ENCODE measurements at regions not wholly inside any gene's neighbourhood (a gene's known extent, or its start where the extent isn't known, plus 50 kb on each side); places are given as distances from the start of the nearest gene placed in this dataset.

DNA sequence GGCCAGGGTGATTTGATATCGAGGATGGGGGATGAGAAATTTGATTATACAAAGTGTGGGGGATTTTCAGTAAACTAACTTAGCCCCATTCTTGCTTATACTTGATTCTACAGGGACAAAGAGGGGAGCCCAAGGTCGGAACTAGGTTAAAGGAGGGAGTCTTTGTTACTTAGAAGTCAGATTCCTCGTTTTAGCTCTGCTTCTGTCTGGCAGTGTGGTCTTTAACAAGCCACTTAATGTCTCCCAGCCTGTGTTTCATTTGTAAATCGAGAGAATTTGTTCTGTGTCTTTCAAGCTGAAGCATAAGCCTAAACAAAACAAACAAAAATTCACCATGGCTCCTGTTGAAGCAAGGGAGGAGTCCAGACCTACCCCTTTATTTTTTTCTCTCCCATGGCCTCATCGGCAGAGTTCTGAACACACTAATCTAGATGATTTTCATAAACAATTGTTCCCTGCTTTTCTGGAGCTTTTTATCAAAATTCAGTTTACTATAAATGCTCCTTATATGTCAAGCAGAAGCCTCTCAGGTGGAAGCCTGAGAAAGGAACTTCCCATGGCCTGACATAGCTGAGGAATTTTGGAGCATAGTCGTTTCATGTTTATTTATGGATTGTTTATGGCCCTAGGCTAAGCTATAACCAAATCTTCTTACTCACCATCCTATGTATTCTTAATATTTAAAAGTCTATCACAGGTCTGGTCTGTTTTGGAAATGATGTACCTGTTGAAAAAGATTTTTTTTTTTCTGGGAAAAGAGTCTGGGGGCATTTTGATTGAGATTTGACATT is 62.6 kb upstream of the SYTL5 start:
- H3K27me3 ChIP-seq = no peaks in the 10 kb centered on the region
- H3K4me3 ChIP-seq (ENCODE audit: low read depth, low read length) = no peak overlapping the region
- H3K9me3 ChIP-seq = no peaks in the 10 kb centered on the region
- TF ChIP-seq CTCF (IDR thresholded peaks at IDR 0.05; ENCODE audit: low read depth, low read length) = no peak
- H3K36me3 ChIP-seq = no peaks in the 10 kb centered on the region
- H3K4me1 ChIP-seq = no peaks in the 10 kb centered on the region
- no peak for DNase-seq

GRCh38 chrX:37946197-37946596 is 60.2 kb upstream of the SYTL5 start:
- no peaks in the 10 kb centered on the region for H3K36me3 ChIP-seq
- TF ChIP-seq CTCF (IDR thresholded peaks at IDR 0.05; ENCODE audit: low read depth, low read length) = no peak
- no peak for DNase-seq
- H3K9me3 ChIP-seq = no peaks in the 10 kb centered on the region
- no peak overlapping the region for H3K4me3 ChIP-seq (ENCODE audit: low read depth, low read length)
- no peaks in the 10 kb centered on the region for H3K27me3 ChIP-seq
- H3K4me1 ChIP-seq = no peaks in the 10 kb centered on the region

GRCh38 chrX:37955273-37955672 is 51.1 kb upstream of the SYTL5 start:
- no peak for DNase-seq
- no peaks in the 10 kb centered on the region for H3K27me3 ChIP-seq
- H3K4me1 ChIP-seq = no peaks in the 10 kb centered on the region
- H3K36me3 ChIP-seq = no peaks in the 10 kb centered on the region
- no peaks in the 10 kb centered on the region for H3K9me3 ChIP-seq
- no peak overlapping the region for H3K4me3 ChIP-seq (ENCODE audit: low read depth, low read length)
- no peak for TF ChIP-seq CTCF (IDR thresholded peaks at IDR 0.05; ENCODE audit: low read depth, low read length)

DNA sequence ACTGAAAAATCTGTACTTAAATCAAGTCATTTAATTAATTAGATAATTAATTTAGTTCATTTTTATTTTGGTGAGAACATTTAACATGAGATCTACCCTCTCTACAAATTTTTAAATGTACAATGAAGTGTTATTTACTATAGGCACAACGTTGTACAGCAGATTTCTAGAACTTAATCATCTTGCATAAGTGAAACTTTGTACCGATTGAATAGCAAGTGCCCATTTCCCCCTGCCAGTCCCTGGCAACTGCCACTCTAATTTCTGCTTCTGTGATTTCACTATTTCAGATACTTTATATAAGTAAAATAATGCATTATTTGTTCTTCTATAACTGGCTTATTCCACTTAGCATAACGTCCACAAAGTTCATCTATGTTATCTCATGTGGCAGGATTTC is 50.1 kb upstream of the SYTL5 start:
- Histone ChIP-seq H3K36me3 (no peaks in the 10 kb centered on the region), H3K4me1 (no peaks in the 10 kb centered on the region), H3K27me3 (no peaks in the 10 kb centered on the region), H3K9me3 (no peaks in the 10 kb centered on the region), H3K4me3 (ENCODE audit: low read depth, low read length) (no peak overlapping the region)
- TF ChIP-seq CTCF (IDR thresholded peaks at IDR 0.05; ENCODE audit: low read depth, low read length) = no peak
- no peak for DNase-seq

Measured in BE2C (cell line).